Epithelial cell of esophagus (primary cell): ENCODE measurements at regions not wholly inside any gene's neighbourhood (a gene's known extent, or its start where the extent isn't known, plus 50 kb on each side); places are given as distances from the start of the nearest gene placed in this dataset.

Experiments used
- DNase-seq: peaks from one replicate; pipeline ENCODE4 v3.0.0; 2010; ENCODE audit warnings: low read depth
- H3K4me3 ChIP-seq: 2 replicates; pipeline ENCODE4 v1.5.1; 2011; ENCODE audit warnings: mild to moderate bottlenecking, low read length, control low read depth
- TF ChIP-seq, protein P1 (sequence below): IDR thresholded peaks from 2 replicates; pipeline ENCODE4 v1.5.1; 2011; ENCODE audit warnings: low read depth, mild to moderate bottlenecking, low read length, control low read depth, inconsistent platforms; ENCODE audit not compliant: insufficient read depth; ENCODE audit errors: missing control alignments

DNA sequence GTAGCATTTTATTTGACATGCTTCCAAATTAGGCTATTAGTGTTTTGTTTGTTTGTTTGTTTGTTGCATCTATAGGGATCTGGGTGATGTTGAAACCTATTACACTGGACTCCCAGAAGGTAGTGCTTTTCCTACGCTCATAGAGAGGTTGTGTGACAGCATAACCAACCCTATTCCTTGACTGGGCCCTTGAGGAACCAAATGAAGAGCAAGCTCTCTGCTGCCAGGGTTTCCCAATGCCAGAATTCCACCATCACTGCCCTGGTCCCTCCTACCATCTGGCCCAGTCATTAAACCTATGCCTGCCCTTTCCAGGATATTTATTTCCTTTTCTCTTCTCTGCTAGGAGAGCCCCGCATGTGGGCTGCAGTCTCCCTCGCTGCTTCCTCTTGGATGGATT lies 210.6 kb downstream of the IRS2 start:
- DNase-seq, result no peak
- no peak overlapping the region for H3K4me3 ChIP-seq
- TF ChIP-seq, protein P1, sequence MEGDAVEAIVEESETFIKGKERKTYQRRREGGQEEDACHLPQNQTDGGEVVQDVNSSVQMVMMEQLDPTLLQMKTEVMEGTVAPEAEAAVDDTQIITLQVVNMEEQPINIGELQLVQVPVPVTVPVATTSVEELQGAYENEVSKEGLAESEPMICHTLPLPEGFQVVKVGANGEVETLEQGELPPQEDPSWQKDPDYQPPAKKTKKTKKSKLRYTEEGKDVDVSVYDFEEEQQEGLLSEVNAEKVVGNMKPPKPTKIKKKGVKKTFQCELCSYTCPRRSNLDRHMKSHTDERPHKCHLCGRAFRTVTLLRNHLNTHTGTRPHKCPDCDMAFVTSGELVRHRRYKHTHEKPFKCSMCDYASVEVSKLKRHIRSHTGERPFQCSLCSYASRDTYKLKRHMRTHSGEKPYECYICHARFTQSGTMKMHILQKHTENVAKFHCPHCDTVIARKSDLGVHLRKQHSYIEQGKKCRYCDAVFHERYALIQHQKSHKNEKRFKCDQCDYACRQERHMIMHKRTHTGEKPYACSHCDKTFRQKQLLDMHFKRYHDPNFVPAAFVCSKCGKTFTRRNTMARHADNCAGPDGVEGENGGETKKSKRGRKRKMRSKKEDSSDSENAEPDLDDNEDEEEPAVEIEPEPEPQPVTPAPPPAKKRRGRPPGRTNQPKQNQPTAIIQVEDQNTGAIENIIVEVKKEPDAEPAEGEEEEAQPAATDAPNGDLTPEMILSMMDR, result no peak

DNA sequence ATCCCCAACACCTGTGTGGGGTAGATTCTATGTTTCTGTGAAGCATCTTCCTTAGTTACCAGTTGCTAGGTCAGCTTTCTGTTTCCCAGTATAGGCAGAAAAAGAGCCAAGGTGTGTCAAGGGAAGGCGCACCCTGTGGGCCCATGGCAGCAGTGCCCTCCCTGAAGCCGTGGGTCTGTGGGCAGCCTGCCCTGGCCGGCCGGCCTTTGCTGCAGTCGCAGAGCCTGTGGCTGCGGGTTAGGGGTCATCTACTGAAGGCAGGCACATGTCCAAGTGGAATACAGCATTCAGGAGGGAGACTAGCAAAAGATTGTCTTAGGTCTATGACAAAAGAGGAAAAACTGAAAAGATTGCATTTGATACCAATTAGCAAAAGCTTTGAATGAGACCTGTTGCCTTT lies 214.0 kb downstream of the IRS2 start:
- no peak for DNase-seq
- H3K4me3 ChIP-seq, result no peak overlapping the region
- TF ChIP-seq, protein P1, result no peak

DNA sequence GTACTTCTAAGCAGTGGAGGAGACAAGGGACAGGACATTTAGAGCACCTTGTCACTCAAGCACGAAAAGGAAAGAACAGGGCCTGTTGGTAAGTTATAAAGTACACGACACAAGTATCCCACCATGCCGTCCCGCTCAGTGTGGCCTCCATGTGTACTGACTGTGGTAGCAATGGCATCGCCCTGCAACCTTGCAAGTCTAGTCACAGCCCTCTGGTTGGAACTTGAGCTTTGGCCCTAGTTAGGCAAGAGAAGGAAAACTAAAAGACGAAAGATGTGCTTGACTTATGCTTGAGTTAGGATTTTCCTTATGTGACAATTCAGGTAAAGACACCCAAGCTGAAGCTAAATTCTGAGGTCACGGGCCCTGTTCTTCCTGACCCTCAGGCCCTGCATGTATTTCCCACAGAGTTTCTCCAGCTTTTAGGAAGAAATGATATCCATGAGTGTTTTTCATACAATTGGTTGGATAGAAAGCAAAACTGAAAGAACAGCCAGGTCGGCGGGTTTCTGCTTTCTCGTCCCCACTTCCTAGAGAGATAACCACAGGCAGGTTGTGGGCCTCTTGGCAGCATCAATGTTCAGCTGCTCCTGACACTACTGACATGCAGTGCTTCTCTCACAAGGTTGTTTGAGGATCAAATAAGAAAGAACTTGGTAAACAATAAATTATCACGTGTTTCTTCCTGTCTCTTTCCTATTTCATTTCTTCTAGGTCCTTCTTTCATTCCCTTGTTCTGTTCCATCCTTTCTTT lies 216.2 kb downstream of the IRS2 start:
- TF ChIP-seq, protein P1, result no peak
- no peak for DNase-seq
- no peak overlapping the region for H3K4me3 ChIP-seq

DNA sequence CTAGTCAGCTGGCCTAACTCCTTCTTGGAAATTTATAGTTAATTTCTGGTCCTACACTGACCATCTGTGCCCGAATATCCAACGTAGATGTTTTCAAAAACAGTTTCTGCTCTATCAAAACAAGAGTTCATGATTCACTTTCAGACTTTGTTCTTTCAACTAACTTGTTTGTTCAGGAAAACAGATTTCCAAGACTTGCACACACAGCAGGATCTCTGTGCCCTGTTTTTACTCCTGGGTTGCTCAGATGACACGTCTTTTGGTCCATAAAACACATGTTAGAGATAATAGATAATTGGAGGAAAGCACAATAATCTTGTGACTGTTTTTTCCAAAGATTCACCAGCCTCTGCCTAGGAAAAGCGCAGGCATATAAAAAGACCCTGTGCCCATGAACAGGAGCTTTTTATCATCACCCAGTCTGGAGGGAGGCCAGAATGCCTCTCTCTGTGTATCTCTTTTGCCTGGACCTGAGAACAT lies 218.0 kb downstream of the IRS2 start:
- DNase-seq, result no peak
- H3K4me3 ChIP-seq, result no peak overlapping the region
- TF ChIP-seq, protein P1, result no peak

DNA sequence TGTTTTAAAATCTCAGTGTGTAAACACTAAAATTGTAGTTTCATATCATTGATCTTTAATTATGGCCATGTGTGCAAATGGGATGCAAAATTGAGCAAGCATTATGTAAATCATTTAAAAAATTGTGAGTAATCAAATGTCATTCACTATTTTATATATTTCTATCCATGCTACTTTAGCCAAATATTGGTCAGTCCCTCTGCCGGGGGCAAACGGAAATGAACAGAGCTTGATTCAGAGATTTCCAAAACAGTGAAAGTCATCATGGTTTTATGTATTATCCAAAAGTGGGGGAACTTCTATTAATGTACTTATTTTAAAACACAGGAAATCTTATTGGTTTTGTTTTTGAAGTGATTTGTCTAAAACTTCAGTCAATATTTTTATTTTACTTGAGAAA lies 219.1 kb downstream of the IRS2 start:
- no peak overlapping the region for H3K4me3 ChIP-seq
- TF ChIP-seq, protein P1, result no peak
- no peak for DNase-seq

DNA sequence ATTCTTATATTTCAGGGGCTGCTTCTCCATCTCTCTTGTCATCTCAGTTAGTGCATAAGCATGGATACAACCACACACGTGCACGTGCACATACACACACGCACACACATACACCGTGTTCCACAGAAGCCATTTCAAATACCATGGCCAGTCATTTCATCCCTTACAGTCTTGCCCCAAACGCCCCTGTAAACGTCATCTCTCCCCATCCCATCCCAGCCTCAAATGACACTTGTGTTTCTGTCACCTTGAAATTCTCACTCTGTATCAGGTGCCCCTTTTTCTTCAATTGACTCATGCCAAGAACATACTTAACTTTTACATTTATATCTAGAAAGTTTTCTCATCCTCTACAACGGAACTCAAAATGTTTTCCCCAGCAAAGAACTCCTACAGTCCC lies 220.5 kb downstream of the IRS2 start:
- no peak overlapping the region for H3K4me3 ChIP-seq
- no peak for DNase-seq
- TF ChIP-seq, protein P1, result no peak

DNA sequence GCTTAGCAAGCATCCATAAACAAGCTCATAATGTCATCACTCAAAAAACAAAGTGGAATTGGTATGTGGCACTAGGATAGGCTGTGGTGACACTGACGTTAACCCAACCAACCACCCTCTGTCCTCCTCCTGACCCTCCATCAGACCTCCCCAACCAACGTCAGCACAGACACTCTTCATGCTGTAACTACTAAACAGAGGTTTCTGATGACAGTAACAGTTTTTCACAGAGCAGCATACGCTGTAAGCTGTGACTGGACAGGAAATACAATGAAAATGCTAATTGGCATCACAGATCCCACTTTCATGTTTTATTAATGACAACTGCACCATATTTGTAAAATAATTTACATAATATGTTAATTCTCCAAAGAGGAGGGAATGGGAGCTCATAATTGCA lies 238.0 kb downstream of the IRS2 start:
- no peak for DNase-seq
- TF ChIP-seq, protein P1, result no peak
- H3K4me3 ChIP-seq, result no peak overlapping the region
